Activated CD8-positive, alpha-beta T cell treated with anti-CD3 and anti-CD28 coated beads, Interleukin-2, amount 10 ng/mL, durations not matched to agents 7 days and 5 days (primary cell): ENCODE measurements at regions not wholly inside any gene's neighbourhood (a gene's known extent, or its start where the extent isn't known, plus 50 kb on each side); places are given as distances from the start of the nearest gene placed in this dataset. TPM values are rescaled to one million over a fixed set of nuclear protein-coding genes. Genes with fewer than 3 reads are reported as not detected.

ENCODE experiments used
- ATAC-seq: fragments of 150-1000 bp; cut with Tn5 transposase; one replicate; pipeline ENCODE4 v1.10.0; 2021; ENCODE audit warnings: moderate library complexity
- CTCF ChIA-PET: fragments of 350-600 bp; sonication (Branson Sonifier 250); formaldehyde crosslinking; loops from one replicate; lab custom pipeline; 2021; ENCODE audit warnings: antibody characterized with exemption; lab: Charles Lee
- POLR2A ChIA-PET: fragments of 350-600 bp; sonication (Branson Sonifier 250); formaldehyde crosslinking; loops from one replicate; lab custom pipeline; 2021; ENCODE audit warnings: antibody characterized with exemption; lab: Charles Lee
- DNase-seq: peaks from one replicate; pipeline ENCODE4 v3.0.0-alpha.2; 2020
- H3K27ac Mint-ChIP-seq: one replicate; pipeline ENCODE4 v1.8.0; 2021; ENCODE audit warnings: mild to moderate bottlenecking, mixed read lengths
- H3K27me3 Mint-ChIP-seq: one replicate; pipeline ENCODE4 v1.8.0; 2021; ENCODE audit warnings: low read depth, mixed read lengths
- H3K36me3 Mint-ChIP-seq: one replicate; pipeline ENCODE4 v1.8.0; 2021; ENCODE audit warnings: low read depth, mixed read lengths
- H3K4me1 Mint-ChIP-seq: one replicate; pipeline ENCODE4 v1.8.0; 2021; ENCODE audit warnings: low read depth, mixed read lengths
- H3K4me3 Mint-ChIP-seq: one replicate; pipeline ENCODE4 v1.8.0; 2021; ENCODE audit warnings: mild to moderate bottlenecking, mixed read lengths
- H3K9me3 Mint-ChIP-seq: one replicate; pipeline ENCODE4 v1.8.0; 2022; ENCODE audit warnings: mixed read lengths; ENCODE audit not compliant: insufficient read depth
- microRNA-seq: library from miRNA; unstranded; fragments of <30 nt; microRNA quantifications from one replicate; pipeline ENCODE4 v1.2.0, GENCODE V29; 2022

- ChIA-PET POLR2A (no interaction called here), CTCF (no interaction called here)
- ATAC-seq (no peak), DNase-seq (no peak)
- no peaks in the 10 kb centered on the region for H3K36me3 Mint-ChIP-seq
- H3K4me1 Mint-ChIP-seq, result no peaks in the 10 kb centered on the region
- H3K4me3 Mint-ChIP-seq, result no peak overlapping the region
- no peaks in the 10 kb centered on the region for H3K9me3 Mint-ChIP-seq
- no peak overlapping the region for H3K27ac Mint-ChIP-seq
- no peaks in the 10 kb centered on the region for H3K27me3 Mint-ChIP-seq
These were observed 119.4 kb downstream of the HAO1 start for GRCh38 chr20:7820897-7821296.

GRCh38 chr20:7822772-7823171, 117.5 kb downstream of the HAO1 start:
- DNase-seq (no peak), ATAC-seq (no peak)
- H3K9me3 Mint-ChIP-seq, result no peaks in the 10 kb centered on the region
- H3K36me3 Mint-ChIP-seq, result no peaks in the 10 kb centered on the region
- no peaks in the 10 kb centered on the region for H3K4me1 Mint-ChIP-seq
- H3K27ac Mint-ChIP-seq, result no peak overlapping the region
- CTCF ChIA-PET, result no interaction called here
- no peaks in the 10 kb centered on the region for H3K27me3 Mint-ChIP-seq
- POLR2A ChIA-PET, result interaction anchor here (0.6 kb wide), 1 partner anchor 30 kb away, joined by 4 read pairs; no protein-coding TSS in a partner anchor
- H3K4me3 Mint-ChIP-seq, result no peak overlapping the region

- no peak overlapping the region for H3K4me3 Mint-ChIP-seq
- DNase-seq, result no peak
These were observed 111.8 kb downstream of the HAO1 start for GRCh38 chr20:7828437-7828836.

GRCh38 chr20:7829031-7829430, 111.2 kb downstream of the HAO1 start:
- Mint-ChIP-seq H3K9me3 (no peaks in the 10 kb centered on the region), H3K27ac (no peak overlapping the region), H3K4me1 (no peaks in the 10 kb centered on the region), H3K36me3 (no peaks in the 10 kb centered on the region), H3K4me3 (no peak overlapping the region), H3K27me3 (no peaks in the 10 kb centered on the region)
- DNase-seq (no peak), ATAC-seq (no peak)
- ChIA-PET POLR2A (no interaction called here), CTCF (no interaction called here)

More at GRCh38 chr20:7828437-7828836, 111.8 kb downstream of the HAO1 start:
- Mint-ChIP-seq H3K9me3 (no peaks in the 10 kb centered on the region), H3K27me3 (no peaks in the 10 kb centered on the region), H3K36me3 (no peaks in the 10 kb centered on the region), H3K27ac (no peak overlapping the region), H3K4me1 (no peaks in the 10 kb centered on the region)
- ChIA-PET CTCF (no interaction called here), POLR2A (no interaction called here)
- no peak for ATAC-seq

- DNase-seq, result no peak
- ATAC-seq, result no peak
- ChIA-PET POLR2A (no interaction called here), CTCF (no interaction called here)
- H3K27ac Mint-ChIP-seq, result no peak overlapping the region
- no peaks in the 10 kb centered on the region for H3K4me1 Mint-ChIP-seq
- no peak overlapping the region for H3K4me3 Mint-ChIP-seq
- H3K27me3 Mint-ChIP-seq, result no peaks in the 10 kb centered on the region
- H3K9me3 Mint-ChIP-seq, result no peaks in the 10 kb centered on the region
- H3K36me3 Mint-ChIP-seq, result no peaks in the 10 kb centered on the region
These were observed 110.5 kb downstream of the HAO1 start for GRCh38 chr20:7829776-7830175.

Small RNA genes in the stretch of these regions (microRNA-seq; reads per million reads assigned to microRNA genes)
- gene MIR8062, result not detected
